ENCODE measurements at regions not wholly inside any gene's neighbourhood (a gene's known extent, or its start where the extent isn't known, plus 50 kb on each side); places are given as distances from the start of the nearest gene placed in this dataset.

GRCh38 chr5:15132816-15133405, 261.3 kb upstream of the ANKH start:
- TF ChIP-seq POLR2A (IDR thresholded peaks at IDR 0.05) (no peak), CTCF (IDR thresholded peaks at IDR 0.05) (no peak)
- no peaks in the 10 kb centered on the region for H3K9me3 ChIP-seq

GRCh38 chr5:15131909-15132308, 260.3 kb upstream of the ANKH start:
- H3K27ac ChIP-seq = no peak overlapping the region
- no peak overlapping the region for H3K4me3 ChIP-seq
- H3K4me1 ChIP-seq = no peaks in the 10 kb centered on the region
- H3K36me3 ChIP-seq (ENCODE audit: low read depth, missing control alignments) = no peaks in the 10 kb centered on the region
- WGBS, 2 donors = 93 to 97% methylated on average over 4 to 5 of the region's 5 CpGs
- no peaks in the 10 kb centered on the region for H3K27me3 ChIP-seq
- intact Hi-C loops (cut with DNase I; ENCODE audit: low total_unique reads) = no loop called here
- TF ChIP-seq POLR2A (IDR thresholded peaks at IDR 0.05) = no peak
- TF ChIP-seq CTCF (IDR thresholded peaks at IDR 0.05) = no peak
- no peak for DNase-seq
- H3K9me3 ChIP-seq = no peaks in the 10 kb centered on the region

More at GRCh38 chr5:15132816-15133405, 261.3 kb upstream of the ANKH start:
- Histone ChIP-seq H3K27me3 (no peaks in the 10 kb centered on the region), H3K4me1 (no peaks in the 10 kb centered on the region), H3K36me3 (ENCODE audit: low read depth, missing control alignments) (no peaks in the 10 kb centered on the region), H3K27ac (no peak overlapping the region), H3K4me3 (no peak overlapping the region)
- intact Hi-C loops (cut with DNase I; ENCODE audit: low total_unique reads) = no loop called here
- WGBS, 2 donors = 83 to 95% methylated on average over 2 to 5 of the region's 5 CpGs
- no peak for DNase-seq

GRCh38 chr5:15124871-15125568, 253.4 kb upstream of the ANKH start:
- no peak for DNase-seq
- intact Hi-C loops (cut with DNase I; ENCODE audit: low total_unique reads) = no loop called here
- Histone ChIP-seq H3K27ac (no peak overlapping the region), H3K36me3 (ENCODE audit: low read depth, missing control alignments) (no peaks in the 10 kb centered on the region), H3K27me3 (no peaks in the 10 kb centered on the region), H3K4me1 (no peaks in the 10 kb centered on the region), H3K4me3 (no peak overlapping the region), H3K9me3 (no peaks in the 10 kb centered on the region)
- TF ChIP-seq CTCF (IDR thresholded peaks at IDR 0.05) = no peak
- no peak for TF ChIP-seq POLR2A (IDR thresholded peaks at IDR 0.05)
- WGBS, 2 donors = 18 to 23% methylated on average over 2 of the region's 2 CpGs

GRCh38 chr5:15124461-15124860, 252.9 kb upstream of the ANKH start:
- no peak for DNase-seq
- H3K9me3 ChIP-seq = no peaks in the 10 kb centered on the region
- no peaks in the 10 kb centered on the region for H3K4me1 ChIP-seq
- TF ChIP-seq CTCF (IDR thresholded peaks at IDR 0.05) = no peak
- no peaks in the 10 kb centered on the region for H3K27me3 ChIP-seq
- H3K36me3 ChIP-seq (ENCODE audit: low read depth, missing control alignments) = no peaks in the 10 kb centered on the region
- 54 to 70% methylated on average over 3 of the region's 3 CpGs for WGBS, 2 donors
- intact Hi-C loops (cut with DNase I; ENCODE audit: low total_unique reads) = no loop called here
- H3K27ac ChIP-seq = no peak overlapping the region
- no peak overlapping the region for H3K4me3 ChIP-seq

- H3K27ac ChIP-seq = no peak overlapping the region
- WGBS, 2 donors = 27 to 41% methylated on average over 5 of the region's 5 CpGs
- H3K36me3 ChIP-seq (ENCODE audit: low read depth, missing control alignments) = no peaks in the 10 kb centered on the region
- H3K4me3 ChIP-seq = no peak overlapping the region
- no peaks in the 10 kb centered on the region for H3K9me3 ChIP-seq
- no peaks in the 10 kb centered on the region for H3K4me1 ChIP-seq
- H3K27me3 ChIP-seq = no peaks in the 10 kb centered on the region
- DNase-seq = no peak
- intact Hi-C loops (cut with DNase I; ENCODE audit: low total_unique reads) = no loop called here
- TF ChIP-seq POLR2A (IDR thresholded peaks at IDR 0.05) = no peak
- TF ChIP-seq CTCF (IDR thresholded peaks at IDR 0.05) = no peak
Observed at GRCh38 chr5:15117688-15118087, 246.1 kb upstream of the ANKH start.

Measured in testis (tissue), 2 donors.